Activated CD8-positive, alpha-beta memory T cell treated with anti-CD3 and anti-CD28 coated beads for 36 hours (primary cell): ENCODE measurements at regions not wholly inside any gene's neighbourhood (a gene's known extent, or its start where the extent isn't known, plus 50 kb on each side); places are given as distances from the start of the nearest gene placed in this dataset.
"Not testable (repeated sequence)": the region's sequence is repeated elsewhere in the genome, so short reads cannot be mapped to it uniquely, and the experiment has no call there.

ENCODE experiments used
- CTCF ChIA-PET: fragments of 350-600 bp; sonication (Branson Sonifier 250); formaldehyde crosslinking; loops from one replicate; lab custom pipeline; 2021; ENCODE audit warnings: antibody characterized with exemption; lab: Charles Lee
- POLR2A ChIA-PET: fragments of 350-600 bp; sonication (Branson Sonifier 250); formaldehyde crosslinking; loops from one replicate; lab custom pipeline; 2021; ENCODE audit warnings: antibody characterized with exemption; lab: Charles Lee

DNA sequence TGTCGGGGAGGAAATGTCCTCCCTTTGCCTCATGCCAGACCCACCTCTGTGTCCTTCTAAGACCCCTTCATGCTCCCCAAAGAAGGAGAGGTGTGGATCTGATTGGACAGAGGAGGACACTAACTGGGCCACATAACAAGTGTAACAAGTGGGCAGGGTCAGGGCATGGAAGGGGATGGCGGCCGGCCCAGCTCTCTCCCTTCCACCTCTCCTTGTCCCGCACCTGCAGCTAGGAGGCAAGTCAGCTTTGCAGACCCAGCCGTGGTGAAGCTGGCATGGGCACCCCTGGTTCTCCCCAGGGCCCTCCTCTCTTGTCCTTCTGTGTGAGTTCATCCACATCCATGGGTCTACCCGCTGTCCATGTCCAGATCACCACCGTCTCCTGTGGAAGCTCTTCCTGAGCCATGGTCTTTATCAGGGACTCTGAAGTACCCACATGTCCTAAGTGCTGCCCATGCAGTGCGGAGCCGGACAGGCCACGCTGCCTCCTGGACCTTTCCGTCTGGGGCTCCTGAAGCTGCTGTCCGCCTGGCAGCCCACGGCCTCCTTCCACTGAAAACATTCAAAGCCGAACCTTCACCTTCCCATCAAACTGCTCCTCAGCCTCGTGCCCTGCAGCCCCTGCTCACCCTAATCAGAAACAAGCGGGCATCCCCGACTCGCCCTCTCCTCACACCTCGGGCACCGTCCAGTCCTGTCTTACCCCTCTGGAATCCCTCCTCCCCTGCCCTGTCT is 460.5 kb downstream of the PTPRU start:
- ChIA-PET CTCF (interaction anchor here (1.8 kb wide), 1 partner anchor 9 kb away, joined by 5 read pairs; no protein-coding TSS in a partner anchor), POLR2A (no interaction called here)

DNA sequence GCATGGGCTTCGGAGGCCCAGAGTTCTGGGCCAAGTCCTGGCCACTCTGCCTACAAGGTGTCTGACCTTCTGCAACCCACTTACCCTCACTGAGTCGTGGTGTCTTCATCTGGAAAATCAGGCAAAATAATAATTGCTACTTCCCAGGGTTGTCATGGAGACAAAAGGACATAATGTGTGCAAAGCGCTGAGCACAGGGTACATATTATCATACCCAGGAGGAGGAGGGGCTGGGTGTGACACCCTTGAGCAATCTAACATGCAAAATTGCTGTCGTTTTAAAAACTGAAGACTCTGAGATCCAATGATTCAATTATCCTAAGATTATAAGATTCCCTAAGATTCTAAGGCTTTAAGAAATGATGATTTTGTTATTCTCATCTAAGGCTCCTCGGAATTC is 459.5 kb downstream of the PTPRU start:
- ChIA-PET CTCF (no interaction called here), POLR2A (no interaction called here)

DNA sequence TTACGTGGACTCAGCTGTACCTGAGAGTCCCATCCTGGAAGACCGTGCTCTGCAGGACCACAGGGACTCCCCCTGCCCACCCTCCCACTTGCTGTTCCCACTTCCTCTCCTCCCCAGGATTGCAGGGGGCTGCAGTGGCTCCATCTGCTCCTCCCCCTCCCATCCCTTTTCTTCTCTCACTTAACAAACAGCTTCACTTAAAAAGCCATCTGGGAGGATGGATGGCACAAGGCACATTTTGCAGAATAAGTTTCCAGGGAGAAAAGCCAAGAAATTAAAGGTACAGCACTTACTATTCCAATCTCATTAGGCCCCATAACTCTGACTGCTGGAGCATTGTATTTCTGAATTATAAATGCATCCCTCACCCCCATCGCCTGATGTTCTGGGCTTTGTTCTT is 458.7 kb downstream of the PTPRU start:
- ChIA-PET CTCF (no interaction called here), POLR2A (interaction anchor here (0.6 kb wide), 1 partner anchor 7 kb away, joined by 3 read pairs; no protein-coding TSS in a partner anchor)

DNA sequence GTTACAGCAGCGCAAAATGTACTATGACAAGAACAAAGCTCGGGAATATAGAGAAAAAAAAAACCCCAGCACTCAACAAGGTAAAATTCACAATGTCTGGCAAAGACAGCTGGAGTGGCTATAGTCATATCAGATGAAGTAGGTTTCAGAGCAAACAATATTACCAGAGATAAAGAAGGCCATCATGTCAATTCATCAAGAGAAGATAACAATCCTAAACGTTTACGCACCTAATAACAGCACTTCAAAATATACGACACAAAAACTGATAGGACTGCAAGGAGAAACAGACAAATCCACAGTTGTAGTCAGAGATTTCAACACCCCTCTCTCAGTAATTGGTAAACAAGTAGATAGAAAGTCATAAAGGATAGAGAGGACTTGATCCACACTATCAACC is 455.2 kb downstream of the PTPRU start:
- ChIA-PET CTCF (no interaction called here), POLR2A (no interaction called here)

DNA sequence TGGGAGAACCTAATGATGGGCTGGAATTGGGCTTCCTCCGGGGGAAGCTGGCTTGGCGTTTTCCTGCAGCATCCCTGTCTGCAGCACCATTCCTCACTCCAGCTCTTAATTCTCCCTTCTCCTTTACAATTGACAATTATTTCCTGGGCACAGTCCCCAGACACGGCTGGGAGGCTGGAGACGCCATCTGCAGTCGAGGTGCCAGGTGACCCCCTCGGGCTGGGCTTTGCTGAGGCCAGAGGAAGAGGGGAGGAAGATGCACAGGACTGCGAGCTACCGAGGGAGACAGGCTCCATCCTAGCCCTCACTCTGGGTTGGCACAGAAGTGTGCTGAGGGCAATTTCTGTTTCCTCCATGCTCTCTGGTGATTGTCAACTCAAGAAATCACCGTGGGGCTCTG is 453.8 kb downstream of the PTPRU start:
- ChIA-PET POLR2A (no interaction called here), CTCF (no interaction called here)

DNA sequence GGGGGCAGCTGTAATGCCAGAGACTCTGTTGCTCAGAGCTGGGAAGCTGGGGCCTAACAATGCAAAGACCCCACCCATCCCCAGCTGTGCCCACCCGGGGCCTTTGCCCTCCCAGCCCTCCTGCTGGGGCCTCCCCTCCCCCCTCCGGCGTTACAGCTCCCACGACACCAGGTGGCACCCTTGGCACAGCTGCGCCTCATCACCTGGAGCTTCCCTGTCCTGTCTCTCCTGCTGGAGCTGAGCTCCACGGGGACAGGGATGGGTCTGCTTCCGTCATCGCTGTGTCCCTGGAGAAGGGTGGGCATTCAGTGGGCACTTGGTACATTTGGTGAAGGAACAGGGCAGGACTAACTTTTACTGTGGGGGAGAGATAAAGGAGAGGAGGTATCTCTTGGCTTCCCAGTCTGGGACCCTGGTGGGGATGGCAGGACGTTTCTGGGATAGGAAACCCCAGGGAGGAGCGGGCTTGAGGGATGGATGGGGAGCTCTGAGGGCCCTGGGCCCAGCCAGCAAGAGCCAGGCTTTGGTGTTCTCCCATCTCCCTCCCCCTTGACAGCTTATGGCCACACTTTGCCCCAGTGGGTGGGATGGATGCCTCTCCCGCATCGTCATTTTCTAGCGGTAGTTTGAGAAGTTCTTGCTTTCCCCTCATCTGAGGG is 453.2 kb downstream of the PTPRU start:
- ChIA-PET CTCF (no interaction called here), POLR2A (no interaction called here)

DNA sequence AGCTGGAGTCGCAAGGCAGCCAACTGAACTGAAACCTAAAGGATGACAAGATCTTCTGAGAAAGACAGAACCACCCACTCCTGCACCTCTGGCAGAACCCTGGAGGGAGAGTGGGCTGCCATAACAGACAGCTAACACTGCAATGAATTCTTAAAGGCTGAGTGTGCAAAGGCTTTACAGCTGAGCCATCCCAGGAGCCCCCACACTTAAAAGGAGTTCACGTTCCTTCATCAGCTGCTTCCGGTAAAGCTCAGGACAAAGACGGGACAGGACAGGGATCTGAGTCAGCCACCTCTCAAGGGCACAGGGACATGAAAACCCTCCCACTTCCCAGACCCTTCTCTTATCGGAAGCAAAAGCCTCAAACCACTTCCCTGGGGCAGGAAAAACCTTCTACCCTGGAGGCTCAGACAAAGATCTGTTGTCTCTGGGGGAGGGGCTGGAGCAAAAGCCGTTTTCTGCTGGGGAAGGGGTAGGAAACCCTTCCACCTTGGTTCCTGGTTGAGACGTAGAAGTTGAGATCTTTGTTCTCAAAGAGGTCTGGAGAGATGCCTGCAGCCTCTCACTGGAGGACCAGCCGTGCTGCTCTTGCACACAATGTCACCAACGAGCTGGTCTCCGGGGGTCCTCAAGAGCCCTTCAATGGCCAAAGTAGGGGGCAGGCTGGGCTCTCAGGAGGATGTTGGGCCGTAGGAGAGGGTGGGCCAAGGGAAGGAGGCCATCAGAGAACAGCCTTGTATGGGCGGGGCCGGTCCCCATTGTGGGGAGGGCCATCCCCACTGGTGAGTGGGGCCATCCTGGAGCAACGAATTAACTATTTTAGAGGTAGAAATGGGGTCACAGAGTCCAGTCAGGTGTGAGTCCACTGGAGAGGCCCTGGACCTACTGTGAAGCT is 452.4 kb downstream of the PTPRU start:
- CTCF ChIA-PET, result interaction anchor here (1.8 kb wide), 1 partner anchor 9 kb away, joined by 5 read pairs; no protein-coding TSS in a partner anchor
- POLR2A ChIA-PET, result interaction anchor here (0.5 kb wide), 1 partner anchor 133 kb away, joined by 3 read pairs; no protein-coding TSS in a partner anchor

DNA sequence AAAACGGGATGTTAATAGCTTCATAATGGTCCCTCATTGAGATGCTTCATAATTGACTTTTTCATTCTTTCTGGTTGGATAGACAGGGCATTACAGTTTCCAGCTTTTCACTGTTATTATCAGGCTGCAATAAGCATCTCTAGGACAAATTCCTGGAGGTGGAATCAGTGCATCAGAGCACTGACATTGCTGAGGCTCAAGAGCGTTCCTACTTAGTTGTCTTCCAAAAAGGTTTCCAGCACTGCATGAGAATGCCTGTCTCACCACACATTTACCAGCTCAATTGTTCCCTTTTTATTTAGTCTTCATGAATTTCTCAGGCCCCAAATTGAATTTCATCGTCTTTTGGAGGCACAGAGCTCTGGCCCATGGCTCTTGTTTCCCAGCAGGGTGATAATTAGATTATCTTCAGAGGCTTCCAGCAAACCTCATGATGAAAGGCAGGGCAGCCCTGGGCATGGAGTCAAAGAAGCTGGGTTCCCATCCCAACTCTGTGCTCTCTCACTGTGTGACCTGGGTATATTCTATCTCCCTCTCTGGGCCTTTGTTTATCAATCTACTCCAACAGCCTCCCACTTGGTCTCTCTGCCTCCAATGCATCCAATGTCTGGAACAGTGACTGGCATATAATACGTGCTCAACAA is 451.4 kb downstream of the PTPRU start:
- POLR2A ChIA-PET, result interaction anchor here (0.5 to 0.7 kb wide), 2 partner anchors 8 to 132 kb away, joined by 3 read pairs; no protein-coding TSS in a partner anchor
- CTCF ChIA-PET, result interaction anchor here (1.8 kb wide), 1 partner anchor 10 kb away, joined by 5 read pairs; no protein-coding TSS in a partner anchor

DNA sequence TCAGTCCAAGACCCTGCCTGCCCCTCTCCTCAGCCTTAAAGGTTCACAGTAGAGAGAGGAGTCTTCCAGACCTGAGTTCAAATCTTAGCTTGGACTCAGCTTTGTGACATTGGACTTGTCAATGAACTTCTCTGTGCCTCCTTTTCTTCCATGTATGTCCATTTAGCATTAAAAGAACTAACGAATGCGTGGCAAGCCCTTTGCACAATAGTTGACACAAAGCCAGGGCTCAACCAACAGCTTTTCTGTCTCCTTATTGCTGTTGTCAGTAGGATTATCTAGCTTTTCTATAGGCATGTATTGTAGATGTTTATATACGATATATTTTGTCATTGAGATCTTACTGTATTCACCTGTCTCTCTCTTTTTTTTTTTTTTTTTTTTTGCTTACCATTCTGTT is 450.8 kb downstream of the PTPRU start:
- ChIA-PET CTCF (interaction anchor here (1.8 kb wide), 1 partner anchor 11 kb away, joined by 5 read pairs; no protein-coding TSS in a partner anchor), POLR2A (interaction anchor here (0.7 kb wide), 1 partner anchor 8 kb away, joined by 3 read pairs; no protein-coding TSS in a partner anchor)

DNA sequence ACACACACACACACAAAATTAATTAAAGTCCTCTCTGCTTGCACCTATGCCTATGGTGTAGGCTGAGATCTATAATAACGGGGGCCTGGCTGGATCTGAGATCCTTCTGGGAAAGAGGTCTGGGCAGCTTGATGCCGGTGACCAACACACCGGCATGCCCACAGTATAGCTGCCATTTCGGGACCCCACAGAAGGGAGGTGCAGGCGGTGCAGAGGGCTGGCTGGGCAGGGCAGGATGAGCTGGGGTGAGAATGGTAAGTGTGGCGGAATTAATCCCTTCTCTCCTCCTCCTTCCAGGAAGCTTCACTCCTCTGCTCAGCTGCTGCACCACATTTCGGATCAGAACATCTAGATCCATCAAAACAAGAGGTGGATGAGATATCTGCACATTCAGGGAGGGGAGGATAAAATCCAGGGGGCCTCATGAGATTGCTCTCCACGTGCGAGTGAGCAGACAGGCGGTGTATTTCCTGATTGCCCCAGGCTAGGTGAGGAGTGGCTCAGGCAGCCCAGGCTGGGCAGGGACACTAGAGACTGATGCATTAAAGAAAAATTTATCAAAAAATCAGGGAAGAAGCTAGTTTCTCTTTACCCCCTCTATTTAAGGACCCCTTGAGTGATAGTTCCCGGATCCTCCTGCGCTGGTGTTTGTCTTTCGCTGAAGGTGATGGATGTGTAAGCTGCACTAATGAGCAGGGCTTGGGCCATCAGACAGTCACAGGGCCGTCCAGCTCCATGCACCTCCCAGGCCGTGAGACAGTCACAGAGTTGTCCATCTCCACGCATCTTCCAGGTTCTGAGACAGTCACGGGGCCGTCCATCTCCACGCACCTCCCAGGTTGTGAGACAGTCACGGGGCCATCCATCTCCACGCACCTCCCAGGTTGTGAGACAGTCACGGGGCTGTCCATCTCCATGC is 449.9 kb downstream of the PTPRU start:
- POLR2A ChIA-PET, result interaction anchor here (0.6 kb wide), 1 partner anchor 1033 kb away, joined by 5 read pairs; no protein-coding TSS in a partner anchor
- CTCF ChIA-PET, result no interaction called here

DNA sequence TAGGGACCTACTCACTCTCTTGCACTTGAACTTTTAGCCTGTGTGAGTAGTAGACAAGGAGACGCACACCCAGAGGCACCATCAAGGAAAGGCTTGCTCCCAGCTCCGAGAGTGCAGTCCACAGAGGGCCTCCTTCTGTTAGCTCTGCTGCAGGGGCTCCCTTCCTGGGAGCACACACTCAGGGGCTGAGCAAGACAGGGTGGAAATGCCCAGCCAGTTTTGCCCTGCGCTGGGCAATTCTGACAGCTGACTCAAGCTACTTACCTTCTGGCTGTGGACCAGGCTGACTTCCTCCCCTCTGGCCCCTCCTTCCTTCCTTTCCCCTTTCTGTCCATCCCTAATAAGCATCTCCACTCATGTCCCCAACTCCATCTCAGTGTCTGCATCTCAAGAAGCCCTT is 449.1 kb downstream of the PTPRU start:
- ChIA-PET CTCF (no interaction called here), POLR2A (no interaction called here)

DNA sequence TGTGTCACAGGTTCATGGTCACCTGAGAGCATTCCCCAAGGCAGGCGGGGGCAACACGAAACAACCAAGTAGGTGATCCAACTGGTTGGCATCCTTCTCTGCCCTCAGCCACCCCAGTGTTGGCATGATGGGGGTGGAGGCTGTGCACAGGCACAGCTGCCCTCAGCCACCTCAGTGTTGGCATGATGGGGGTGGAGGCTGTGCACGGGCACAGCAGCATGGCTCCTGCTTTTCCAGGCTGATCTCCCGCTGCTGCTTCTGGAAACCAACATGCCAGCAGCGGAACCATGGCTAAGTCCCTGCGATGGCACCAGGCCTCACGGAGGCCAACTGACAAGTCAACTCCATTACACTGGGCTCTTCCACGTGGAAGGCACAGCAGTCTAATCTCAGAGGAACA is 447.8 kb downstream of the PTPRU start:
- ChIA-PET POLR2A (no interaction called here), CTCF (no interaction called here)

DNA sequence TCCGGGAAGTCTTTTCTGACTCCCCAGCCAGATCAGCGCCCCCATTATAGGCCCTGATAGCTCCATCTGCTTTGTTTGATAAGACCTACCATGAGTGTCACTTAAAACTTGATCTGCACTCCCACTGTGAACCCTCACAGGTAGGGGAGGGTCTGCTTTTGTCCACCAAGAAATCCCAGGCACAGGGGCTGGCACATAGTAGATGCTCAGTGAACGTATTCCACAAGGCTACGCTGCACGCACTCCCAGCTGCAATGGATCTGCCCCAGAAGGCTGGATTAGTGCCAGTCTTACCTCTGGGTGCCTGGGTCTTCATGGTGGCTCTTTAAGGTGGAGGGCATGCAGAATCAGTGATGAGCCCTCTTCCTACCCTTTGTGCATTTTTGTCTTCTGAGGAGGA is 447.1 kb downstream of the PTPRU start:
- POLR2A ChIA-PET, result no interaction called here
- CTCF ChIA-PET, result no interaction called here

DNA sequence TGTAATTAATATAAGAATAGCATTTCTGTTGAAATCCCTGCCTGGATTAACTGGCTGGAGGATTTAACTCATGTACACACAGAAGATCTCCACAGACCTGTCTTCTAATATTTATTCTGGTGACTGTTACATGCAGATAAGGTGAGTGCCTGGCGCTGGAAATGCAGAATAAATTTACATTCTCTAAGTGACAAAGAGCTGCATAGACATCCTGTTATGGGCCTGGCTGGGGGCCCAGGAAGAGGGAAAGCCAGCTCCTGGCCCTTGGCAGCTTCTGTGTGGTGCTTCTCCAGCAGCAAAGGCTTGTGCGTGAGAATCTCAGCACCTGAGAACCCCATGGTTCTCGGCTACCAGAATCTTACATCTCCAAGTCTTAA is 446.6 kb downstream of the PTPRU start:
- ChIA-PET POLR2A (no interaction called here), CTCF (no interaction called here)

DNA sequence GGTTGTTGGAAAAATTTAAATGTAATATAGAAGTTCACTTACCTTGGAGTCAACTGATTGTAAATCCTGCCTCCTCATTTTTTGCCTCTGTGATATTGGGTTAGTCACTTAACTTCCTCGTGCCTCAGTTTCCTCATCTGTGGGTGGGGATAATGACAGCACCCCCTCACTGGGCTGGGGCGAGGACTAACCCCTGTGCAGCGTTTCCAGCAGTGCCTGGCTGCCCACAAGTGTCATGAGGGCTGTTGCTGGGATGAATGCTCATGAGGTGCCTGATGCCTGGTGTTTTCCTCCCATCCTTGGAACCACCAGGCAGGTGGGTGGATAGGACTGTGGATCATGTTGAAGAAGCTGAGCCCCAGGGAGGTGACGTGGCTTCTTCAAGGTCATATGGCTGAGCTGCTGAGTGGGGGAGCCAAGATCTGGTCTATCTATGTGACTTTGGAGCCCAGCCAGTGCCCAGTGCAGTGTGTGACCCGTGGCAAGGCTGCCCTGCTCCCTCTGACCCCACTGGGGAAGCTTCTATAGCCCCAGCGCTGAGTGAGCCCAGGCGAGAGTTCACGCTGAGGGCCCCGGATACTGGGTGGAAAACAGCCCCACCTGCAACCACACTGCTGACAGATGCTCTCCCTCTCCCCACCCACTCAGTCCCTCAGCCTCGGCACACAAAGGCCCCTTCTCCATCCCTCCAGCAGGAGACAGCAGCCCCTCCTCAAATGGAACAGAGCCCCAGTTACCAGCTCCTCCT is 446.0 kb downstream of the PTPRU start:
- POLR2A ChIA-PET, result no interaction called here
- CTCF ChIA-PET, result no interaction called here

DNA sequence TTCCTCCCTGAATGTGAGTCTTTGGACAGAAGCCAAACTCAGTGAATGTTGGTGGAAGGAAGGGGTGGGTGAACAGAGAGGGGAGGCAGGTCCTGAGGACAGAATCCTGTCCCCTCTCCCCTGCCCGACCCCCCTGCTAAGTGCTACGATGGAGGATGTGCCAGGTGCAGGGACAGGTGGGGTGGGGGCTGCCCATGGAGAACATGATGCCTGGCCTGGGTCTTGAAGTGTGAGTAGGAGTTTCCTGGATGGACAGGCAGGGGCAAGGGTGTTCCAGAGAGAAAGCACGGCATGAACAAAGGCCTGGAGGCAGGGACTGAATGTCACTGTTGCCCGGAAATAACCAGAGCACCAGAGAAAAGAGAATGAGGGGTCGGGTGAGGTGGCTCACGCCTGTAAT is 445.1 kb downstream of the PTPRU start:
- CTCF ChIA-PET, POLR2A ChIA-PET: not testable (repeated sequence)

DNA sequence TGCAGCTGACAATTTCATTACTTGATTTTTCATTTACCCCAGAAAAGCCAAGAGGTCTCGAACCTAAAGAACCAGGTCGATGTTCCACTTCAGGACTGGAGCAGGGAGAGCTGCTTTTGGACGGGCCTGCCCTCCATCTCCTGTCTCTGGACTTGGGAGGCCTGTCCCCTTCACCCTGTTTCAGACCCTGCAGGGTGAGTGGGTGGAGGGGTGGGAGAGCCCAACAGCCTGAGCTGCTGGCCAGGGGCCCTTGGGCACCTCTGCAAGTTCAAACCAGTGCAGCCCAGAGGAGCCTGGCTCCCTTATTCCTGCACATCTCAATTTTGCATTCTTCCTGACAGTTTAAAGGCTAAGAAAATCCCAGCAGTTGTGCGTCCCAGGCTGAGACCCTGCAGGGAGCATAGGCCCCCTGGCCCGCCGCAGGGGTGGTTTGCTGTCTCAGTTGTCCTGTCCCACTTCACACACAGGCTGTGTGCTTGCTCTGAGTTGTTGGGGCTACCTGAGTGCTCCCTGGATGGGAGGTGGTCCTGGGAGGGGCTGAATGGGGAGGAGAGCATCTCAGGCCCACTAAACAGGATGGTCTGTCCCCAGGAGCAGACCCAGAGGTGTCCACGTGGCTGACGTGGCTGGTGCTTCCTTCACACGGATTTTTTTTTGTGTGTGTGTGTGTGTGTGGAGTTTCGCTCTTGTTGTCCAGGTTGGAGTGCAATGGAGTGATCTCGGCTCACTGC is 443.7 kb downstream of the PTPRU start:
- ChIA-PET POLR2A (no interaction called here), CTCF (no interaction called here)
